HG03175 (cell line): ENCODE measurements at regions not wholly inside any gene's neighbourhood (a gene's known extent, or its start where the extent isn't known, plus 50 kb on each side); places are given as distances from the start of the nearest gene placed in this dataset.
"Not testable (repeated sequence)": the region's sequence is repeated elsewhere in the genome, so short reads cannot be mapped to it uniquely, and the experiment has no call there.

Source experiments
- ATAC-seq: cut with Tn5 transposase; IDR thresholded peaks from one replicate; pipeline ENCODE4 v1.9.1; 2021; ENCODE audit warnings: mild to moderate bottlenecking, moderate library complexity; ENCODE audit not compliant: unreplicated experiment

GRCh38 chr4:123133397-123134050, 211.1 kb upstream of the NUDT6 start:
- ATAC-seq: peak; percentile 58

- no peak for ATAC-seq
Measured at GRCh38 chr4:123144616-123145015, 222.2 kb upstream of the NUDT6 start.

GRCh38 chr4:123158576-123158975, 236.2 kb upstream of the NUDT6 start:
- no peak for ATAC-seq

GRCh38 chr4:123159479-123159878, 237.1 kb upstream of the NUDT6 start:
- no peak for ATAC-seq

GRCh38 chr4:123162859-123163258, 233.7 kb upstream of the SPRY1 start:
- ATAC-seq: no peak

GRCh38 chr4:123163501-123163900, 233.1 kb upstream of the SPRY1 start:
- no peak for ATAC-seq

- ATAC-seq: no peak
Measured at GRCh38 chr4:123166023-123166422, 230.6 kb upstream of the SPRY1 start.

- ATAC-seq: no peak
Measured at GRCh38 chr4:123167931-123168330, 228.7 kb upstream of the SPRY1 start.

GRCh38 chr4:123168812-123169211, 227.8 kb upstream of the SPRY1 start:
- no peak for ATAC-seq

GRCh38 chr4:123170843-123171242, 225.8 kb upstream of the SPRY1 start:
- no peak for ATAC-seq

- no peak for ATAC-seq
Measured at GRCh38 chr4:123176605-123177004, 220.0 kb upstream of the SPRY1 start.

- no peak for ATAC-seq
Measured at GRCh38 chr4:123182289-123182688, 214.3 kb upstream of the SPRY1 start.

- ATAC-seq: no peak
Measured at GRCh38 chr4:123183308-123183707, 213.3 kb upstream of the SPRY1 start.

GRCh38 chr4:123183754-123184153, 212.8 kb upstream of the SPRY1 start:
- not testable (repeated sequence) for ATAC-seq

GRCh38 chr4:123186731-123187130, 209.9 kb upstream of the SPRY1 start:
- ATAC-seq: no peak

GRCh38 chr4:123190176-123190575, 206.4 kb upstream of the SPRY1 start:
- no peak for ATAC-seq

- ATAC-seq: no peak
Measured at GRCh38 chr4:123191728-123192127, 204.9 kb upstream of the SPRY1 start.

- no peak for ATAC-seq
Measured at GRCh38 chr4:123193802-123194367, 202.7 kb upstream of the SPRY1 start.

- no peak for ATAC-seq
Measured at GRCh38 chr4:123198706-123199105, 197.9 kb upstream of the SPRY1 start.

- ATAC-seq: no peak
Measured at GRCh38 chr4:123200051-123200940, 196.3 kb upstream of the SPRY1 start.

- no peak for ATAC-seq
Measured at GRCh38 chr4:123204737-123205136, 191.9 kb upstream of the SPRY1 start.

- no peak for ATAC-seq
Measured at GRCh38 chr4:123206016-123206415, 190.6 kb upstream of the SPRY1 start.
